SK-N-SH (cell line): ENCODE measurements at regions not wholly inside any gene's neighbourhood (a gene's known extent, or its start where the extent isn't known, plus 50 kb on each side); places are given as distances from the start of the nearest gene placed in this dataset.

Source experiments
- CTCF ChIA-PET: fragments of 300-600, 350-600 bp; formaldehyde crosslinking; extraction: SDS; loops from one replicate; lab custom pipeline; 2021; lab: Yijun Ruan, JAX
- POLR2A ChIA-PET: fragments of 350-600 bp; sonication (Branson Sonifier 250); formaldehyde crosslinking; extraction: SDS; loops from one replicate; lab custom pipeline; 2020; ENCODE audit warnings: antibody characterized with exemption, inconsistent platforms; lab: Yijun Ruan, JAX
- DNase-seq: peaks from one replicate; pipeline ENCODE4 v3.0.0; 2012
- H2AFZ ChIP-seq: fragments of 200-600 bp; sonication (generic); 2 replicates; pipeline ENCODE4 v1.8.1; 2016; ENCODE audit warnings: antibody characterized with exemption, mild to moderate bottlenecking, low read depth
- H3F3A ChIP-seq: fragments of 200-600 bp; sonication (generic); replicated peaks from 2 replicates; pipeline ENCODE3; 2016; ENCODE audit warnings: antibody characterized with exemption, mild to moderate bottlenecking; ENCODE audit not compliant: insufficient read depth
- H3K27ac ChIP-seq, 2 experiments: fragments of 200-500 bp in 1 of 2; fragments of 200-600 bp in 1 of 2; sonication (Bioruptor generic) in 1 of 2; sonication (generic), shearing (Covaris generic) in 1 of 2; 2 replicates each; pipeline versions ENCODE4 v1.5.1 to v1.6.1; 2014 to 2016; ENCODE audit warnings: low read depth in 2 of 2, inconsistent platforms in 1 of 2, low read length in 1 of 2, mild to moderate bottlenecking in 1 of 2, mixed read lengths in 1 of 2
- H3K27me3 ChIP-seq: fragments of 200-600 bp; sonication (generic), shearing (Covaris generic); 2 replicates; pipeline ENCODE4 v1.6.1; 2016; ENCODE audit warnings: mixed run types; ENCODE audit not compliant: insufficient read depth
- H3K36me3 ChIP-seq, 2 experiments: fragments of 200-500 bp in 1 of 2; fragments of 200-600 bp in 1 of 2; sonication (Bioruptor generic) in 1 of 2; sonication (generic) in 1 of 2; replicated peaks in 1 of 2; 2 replicates each; pipeline versions ENCODE3 to v1.5.1; 2014 to 2016; ENCODE audit warnings: low read length in 1 of 2, mild to moderate bottlenecking in 1 of 2; ENCODE audit not compliant: insufficient read depth in 2 of 2, control insufficient read depth in 1 of 2
- H3K4me1 ChIP-seq, 2 experiments: fragments of 200-500 bp in 1 of 2; fragments of 200-600 bp in 1 of 2; sonication (Bioruptor generic) in 1 of 2; sonication (generic), shearing (Covaris generic) in 1 of 2; 2 replicates each; pipeline versions ENCODE4 v1.5.1 to v1.6.1; 2014 to 2016; ENCODE audit warnings: low read depth in 1 of 2, low read length in 1 of 2, mixed run types in 1 of 2; ENCODE audit not compliant: insufficient read depth in 2 of 2, control insufficient read depth in 1 of 2
- H3K4me2 ChIP-seq: fragments of 200-600 bp; sonication (generic), shearing (Covaris generic); 2 replicates; pipeline ENCODE4 v1.6.1; 2017; ENCODE audit warnings: mixed run types
- H3K4me3 ChIP-seq, 2 experiments: fragments of 200-500 bp in 1 of 2; fragments of 200-600 bp in 1 of 2; sonication (Bioruptor generic) in 1 of 2; sonication (generic), shearing (Covaris generic) in 1 of 2; 2 replicates each; pipeline versions ENCODE4 v1.5.1 to v1.8.1; 2014 to 2016; ENCODE audit warnings: low read depth in 2 of 2, inconsistent platforms in 1 of 2, low read length in 1 of 2, mild to moderate bottlenecking in 1 of 2, mixed read lengths in 1 of 2, moderate library complexity in 1 of 2
- H3K79me2 ChIP-seq: fragments of 200-600 bp; sonication (generic); 2 replicates; pipeline ENCODE4 v1.8.1; 2017; ENCODE audit warnings: mild to moderate bottlenecking; ENCODE audit not compliant: insufficient read depth
- H3K9ac ChIP-seq: fragments of 200-600 bp; sonication (generic); 2 replicates; pipeline ENCODE4 v1.6.1; 2017; ENCODE audit warnings: mixed run types
- H3K9me2 ChIP-seq: fragments of 200-600 bp; sonication (generic); 2 replicates; pipeline ENCODE4 v1.6.1; 2017; ENCODE audit warnings: mixed run types
- H3K9me3 ChIP-seq: fragments of 200-600 bp; sonication (generic); 2 replicates; pipeline ENCODE4 v1.6.1; 2017; ENCODE audit warnings: mixed run types, mild to moderate bottlenecking, moderate library complexity
- H4K20me1 ChIP-seq: fragments of 200-600 bp; sonication (generic); 2 replicates; pipeline ENCODE4 v1.6.1; 2017; ENCODE audit warnings: mild to moderate bottlenecking, mixed run types; ENCODE audit not compliant: insufficient read depth
- EP300 ChIP-seq, 2 experiments: IDR thresholded peaks; 2 replicates each; pipeline versions ENCODE4 v1.4.0 to v1.6.1; 2012; ENCODE audit warnings: borderline replicate concordance in 1 of 2, low read depth in 1 of 2, low read length in 1 of 2
- FOSL2 ChIP-seq: IDR thresholded peaks from 2 replicates; pipeline ENCODE4 v1.4.0; 2012; ENCODE audit warnings: low read depth, mild to moderate bottlenecking, moderate library complexity, borderline replicate concordance
- FOXJ3 ChIP-seq: sonication (generic); formaldehyde crosslinking; IDR thresholded peaks from 2 replicates; pipeline ENCODE4 v1.5.1; 2020; ENCODE audit warnings: mild to moderate bottlenecking, missing genetic modification reagents
- FOXM1 ChIP-seq: IDR thresholded peaks from 2 replicates; pipeline ENCODE4 v1.4.0; 2012; ENCODE audit warnings: low read depth, mild to moderate bottlenecking
- GABPA ChIP-seq: IDR thresholded peaks from 2 replicates; pipeline ENCODE4 v1.4.0; 2012; ENCODE audit warnings: low read depth, mild to moderate bottlenecking
- JUND ChIP-seq: IDR thresholded peaks from 2 replicates; pipeline ENCODE4 v1.4.0; 2012
- MEF2A ChIP-seq: IDR thresholded peaks from 2 replicates; pipeline ENCODE4 v1.4.0; 2012; ENCODE audit warnings: low read depth, borderline replicate concordance
- POLR2AphosphoS5 ChIP-seq: IDR thresholded peaks from 2 replicates; pipeline ENCODE4 v1.6.1; 2012; ENCODE audit warnings: low read depth, low read length
- SIN3A ChIP-seq: IDR thresholded peaks from 2 replicates; pipeline ENCODE4 v1.6.1; 2012; ENCODE audit warnings: low read depth, mild to moderate bottlenecking, low read length, moderate library complexity, borderline replicate concordance
- TAF1 ChIP-seq: IDR thresholded peaks from 2 replicates; pipeline ENCODE4 v1.6.1; 2012; ENCODE audit warnings: low read depth, mild to moderate bottlenecking, low read length, moderate library complexity, borderline replicate concordance
- WGBS: methylation state at CpG from one replicate; pipeline ENCODE4 v1.1.6; 2017; ENCODE audit warnings: low lambda C conversion rate; 5-methylcytosine and 5-hydroxymethylcytosine counted together
- TF ChIP-seq, protein P1 (sequence below): IDR thresholded peaks from 2 replicates; pipeline ENCODE4 v1.4.0; 2012; ENCODE audit warnings: low read depth
- TF ChIP-seq, protein P2 (sequence below): IDR thresholded peaks from 2 replicates; pipeline ENCODE4 v1.4.0; 2012; ENCODE audit warnings: low read depth, borderline replicate concordance
- TF ChIP-seq, protein P3 (sequence below): fragments of 200-600 bp; sonication (generic); IDR thresholded peaks from 2 replicates; pipeline ENCODE4 v1.6.1; 2017; ENCODE audit warnings: antibody characterized with exemption, mild to moderate bottlenecking, moderate library complexity
- TF ChIP-seq, protein P4 (sequence below): IDR thresholded peaks from 2 replicates; pipeline ENCODE4; 2012

DNA sequence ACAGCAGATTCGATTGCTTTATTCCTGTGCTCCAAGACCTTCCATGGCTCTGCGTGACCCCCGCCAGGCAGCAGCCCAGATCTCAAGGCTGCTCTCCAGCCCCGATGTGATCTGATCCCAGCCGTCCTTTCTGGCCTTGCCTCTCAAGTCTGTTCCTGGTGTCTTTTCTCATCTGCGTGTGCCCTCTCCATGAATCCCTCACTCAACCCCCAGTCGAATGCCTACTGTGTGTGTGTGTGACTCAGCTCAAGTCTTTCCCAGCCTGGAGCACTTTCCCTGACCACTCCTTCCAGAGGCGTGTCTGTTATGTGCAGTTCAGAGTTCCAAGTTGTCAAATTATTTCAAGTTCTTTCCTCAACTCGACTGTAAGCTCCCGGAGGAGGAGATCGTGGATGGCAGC lies 64.0 kb downstream of the MRM1 start:
- WGBS = 71% methylated on average over 11 of the region's 11 CpGs
- TF ChIP-seq EP300 (IDR thresholded peaks at IDR 0.05; ENCODE audit: borderline replicate concordance in 1 of 2, low read depth in 1 of 2, low read length in 1 of 2) = no peak
- TF ChIP-seq FOSL2 = no peak
- no peak for TF ChIP-seq FOXM1
- no peak for TF ChIP-seq JUND
- TF ChIP-seq, protein P1, sequence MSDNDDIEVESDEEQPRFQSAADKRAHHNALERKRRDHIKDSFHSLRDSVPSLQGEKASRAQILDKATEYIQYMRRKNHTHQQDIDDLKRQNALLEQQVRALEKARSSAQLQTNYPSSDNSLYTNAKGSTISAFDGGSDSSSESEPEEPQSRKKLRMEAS = no peak
- POLR2A ChIA-PET = no interaction called here
- CTCF ChIA-PET = interaction anchor here (1.3 kb wide), 1 partner anchor 90 kb away, joined by 4 read pairs; no protein-coding TSS in a partner anchor
- peaks cover 0 to 14% of the 10 kb centered on the region in 2 experiments; a peak in 1 of 4 replicates for H3K4me1 ChIP-seq
- no peaks in the 10 kb centered on the region for H3K36me3 ChIP-seq
- H3F3A ChIP-seq = no peaks in the 10 kb centered on the region
- no peaks in the 10 kb centered on the region for H3K9me2 ChIP-seq
- no peaks in the 10 kb centered on the region for H3K79me2 ChIP-seq
- no peak overlapping the region for H3K9ac ChIP-seq
- no peak overlapping the region for H3K4me2 ChIP-seq
- H3K4me3 ChIP-seq = no peak overlapping the region
- no peak overlapping the region for H3K27ac ChIP-seq
- H4K20me1 ChIP-seq = no peaks in the 10 kb centered on the region
- H3K27me3 ChIP-seq = no peaks in the 10 kb centered on the region; the same call in 1 of the 2 replicates
- no peak overlapping the region for H2AFZ ChIP-seq
- DNase-seq = no peak
- no peaks in the 10 kb centered on the region for H3K9me3 ChIP-seq

DNA sequence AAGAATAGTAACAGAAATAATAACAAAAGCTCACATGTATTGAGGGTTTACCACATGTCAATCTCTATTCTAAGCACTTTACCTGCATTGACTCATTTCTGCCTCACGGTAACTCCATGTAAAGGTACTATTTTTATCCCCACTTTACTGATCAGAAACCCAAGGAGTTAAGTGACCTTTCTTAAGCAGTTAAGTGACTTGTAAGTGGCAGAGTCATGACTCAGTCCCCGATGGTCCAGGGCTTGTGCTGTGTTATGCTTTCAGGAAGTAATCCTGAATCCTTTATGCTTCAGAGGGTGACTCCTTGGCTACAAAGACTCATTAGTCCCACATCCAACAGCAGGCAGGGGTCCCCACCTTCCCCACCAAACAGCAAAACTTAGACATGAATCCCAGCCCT lies 66.5 kb downstream of the MRM1 start:
- H3K4me3 ChIP-seq = no peak overlapping the region
- 51% methylated on average over 2 of the region's 2 CpGs for WGBS
- TF ChIP-seq GABPA (no peak), FOXJ3 (no peak), TAF1 (no peak), POLR2AphosphoS5 (no peak), FOSL2 (no peak), SIN3A (no peak), MEF2A (no peak)
- TF ChIP-seq, protein P2, sequence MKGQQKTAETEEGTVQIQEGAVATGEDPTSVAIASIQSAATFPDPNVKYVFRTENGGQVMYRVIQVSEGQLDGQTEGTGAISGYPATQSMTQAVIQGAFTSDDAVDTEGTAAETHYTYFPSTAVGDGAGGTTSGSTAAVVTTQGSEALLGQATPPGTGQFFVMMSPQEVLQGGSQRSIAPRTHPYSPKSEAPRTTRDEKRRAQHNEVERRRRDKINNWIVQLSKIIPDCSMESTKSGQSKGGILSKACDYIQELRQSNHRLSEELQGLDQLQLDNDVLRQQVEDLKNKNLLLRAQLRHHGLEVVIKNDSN = no peak
- TF ChIP-seq, protein P3, sequence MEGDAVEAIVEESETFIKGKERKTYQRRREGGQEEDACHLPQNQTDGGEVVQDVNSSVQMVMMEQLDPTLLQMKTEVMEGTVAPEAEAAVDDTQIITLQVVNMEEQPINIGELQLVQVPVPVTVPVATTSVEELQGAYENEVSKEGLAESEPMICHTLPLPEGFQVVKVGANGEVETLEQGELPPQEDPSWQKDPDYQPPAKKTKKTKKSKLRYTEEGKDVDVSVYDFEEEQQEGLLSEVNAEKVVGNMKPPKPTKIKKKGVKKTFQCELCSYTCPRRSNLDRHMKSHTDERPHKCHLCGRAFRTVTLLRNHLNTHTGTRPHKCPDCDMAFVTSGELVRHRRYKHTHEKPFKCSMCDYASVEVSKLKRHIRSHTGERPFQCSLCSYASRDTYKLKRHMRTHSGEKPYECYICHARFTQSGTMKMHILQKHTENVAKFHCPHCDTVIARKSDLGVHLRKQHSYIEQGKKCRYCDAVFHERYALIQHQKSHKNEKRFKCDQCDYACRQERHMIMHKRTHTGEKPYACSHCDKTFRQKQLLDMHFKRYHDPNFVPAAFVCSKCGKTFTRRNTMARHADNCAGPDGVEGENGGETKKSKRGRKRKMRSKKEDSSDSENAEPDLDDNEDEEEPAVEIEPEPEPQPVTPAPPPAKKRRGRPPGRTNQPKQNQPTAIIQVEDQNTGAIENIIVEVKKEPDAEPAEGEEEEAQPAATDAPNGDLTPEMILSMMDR = no peak
- TF ChIP-seq, protein P4, sequence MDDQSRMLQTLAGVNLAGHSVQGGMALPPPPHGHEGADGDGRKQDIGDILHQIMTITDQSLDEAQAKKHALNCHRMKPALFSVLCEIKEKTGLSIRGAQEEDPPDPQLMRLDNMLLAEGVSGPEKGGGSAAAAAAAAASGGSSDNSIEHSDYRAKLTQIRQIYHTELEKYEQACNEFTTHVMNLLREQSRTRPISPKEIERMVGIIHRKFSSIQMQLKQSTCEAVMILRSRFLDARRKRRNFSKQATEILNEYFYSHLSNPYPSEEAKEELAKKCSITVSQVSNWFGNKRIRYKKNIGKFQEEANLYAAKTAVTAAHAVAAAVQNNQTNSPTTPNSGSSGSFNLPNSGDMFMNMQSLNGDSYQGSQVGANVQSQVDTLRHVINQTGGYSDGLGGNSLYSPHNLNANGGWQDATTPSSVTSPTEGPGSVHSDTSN = no peak
- no peaks in the 10 kb centered on the region; a peak in 1 of 4 replicates for H3K4me1 ChIP-seq
- CTCF ChIA-PET = no interaction called here
- no peaks in the 10 kb centered on the region; the same call in 1 of the 2 replicates for H3K27me3 ChIP-seq
- POLR2A ChIA-PET = no interaction called here
- H3K9me3 ChIP-seq = no peaks in the 10 kb centered on the region
- H3K4me2 ChIP-seq = no peak overlapping the region
- no peak for DNase-seq
- no peaks in the 10 kb centered on the region for H3K79me2 ChIP-seq
- H3K27ac ChIP-seq = no peak overlapping the region
- no peaks in the 10 kb centered on the region for H3K36me3 ChIP-seq
- H4K20me1 ChIP-seq = no peaks in the 10 kb centered on the region
- no peak overlapping the region for H2AFZ ChIP-seq
- H3F3A ChIP-seq = no peaks in the 10 kb centered on the region
- H3K9me2 ChIP-seq = no peaks in the 10 kb centered on the region
- H3K9ac ChIP-seq = no peak overlapping the region
